H1 (cell line): ENCODE measurements at regions not wholly inside any gene's neighbourhood (a gene's known extent, or its start where the extent isn't known, plus 50 kb on each side); places are given as distances from the start of the nearest gene placed in this dataset.

Experiments used
- CTCF ChIA-PET: fragments of 300-600 bp; sonication (Branson Sonifier 250); formaldehyde crosslinking; loops from one replicate; lab custom pipeline; 2021; ENCODE audit not compliant: partially characterized antibody; lab: Charles Lee
- POLR2A ChIA-PET: fragments of 300-600 bp; sonication (Branson Sonifier 250); formaldehyde crosslinking; loops from one replicate; lab custom pipeline; 2021; ENCODE audit warnings: inconsistent platforms; ENCODE audit not compliant: partially characterized antibody; lab: Charles Lee
- DNase-seq, 2 experiments: peaks; one replicate each; pipeline versions ENCODE4 v3.0.0 to v3.0.0-alpha.2; 2010 to 2022; ENCODE audit warnings: low spot score in 2 of 2, low read depth in 1 of 2, mixed read lengths in 1 of 2
- FAIRE-seq: peaks from 2 replicates; lab custom pipeline; 2011; peaks lifted over from hg19 to GRCh38; lab: Jason Lieb, UNC
- H2AFZ ChIP-seq: 2 replicates; pipeline ENCODE4 v1.8.1; 2012; ENCODE audit warnings: low read length, inconsistent platforms
- H2AK5ac ChIP-seq: 2 replicates; pipeline ENCODE4 v1.6.1; 2013; ENCODE audit warnings: low read depth, low read length
- H2BK120ac ChIP-seq: replicated peaks from 2 replicates; pipeline ENCODE3; 2013; ENCODE audit warnings: low read depth, low read length, inconsistent platforms
- H2BK12ac ChIP-seq: 2 replicates; pipeline ENCODE4 v1.6.1; 2013; ENCODE audit warnings: low read depth, low read length
- H2BK15ac ChIP-seq: 2 replicates; pipeline ENCODE4 v1.6.1; 2013; ENCODE audit warnings: low read length
- H2BK20ac ChIP-seq: 2 replicates; pipeline ENCODE4 v1.6.1; 2013; ENCODE audit warnings: low read length
- H2BK5ac ChIP-seq: 2 replicates; pipeline ENCODE4 v1.6.1; 2013; ENCODE audit warnings: low read depth, low read length
- H3K14ac ChIP-seq: 2 replicates; pipeline ENCODE4 v1.6.1; 2013; ENCODE audit warnings: inconsistent platforms; ENCODE audit not compliant: insufficient read length
- H3K18ac ChIP-seq: 2 replicates; pipeline ENCODE4 v1.6.1; 2013; ENCODE audit warnings: low read length; ENCODE audit errors: extremely low read depth
- H3K23ac ChIP-seq: 2 replicates; pipeline ENCODE4 v1.6.1; 2013; ENCODE audit warnings: inconsistent platforms; ENCODE audit not compliant: insufficient read length
- H3K23me2 ChIP-seq: 2 replicates; pipeline ENCODE4 v1.6.1; 2013; ENCODE audit warnings: low read depth, low read length
- H3K27ac ChIP-seq: 2 replicates; pipeline ENCODE4 v1.6.1; 2011; ENCODE audit warnings: low read depth, low read length, inconsistent platforms
- H3K27me3 ChIP-seq, 4 experiments: replicated peaks in 1 of 4; 1 replicate in 1 of 4; 2 replicates in 3 of 4; pipeline versions ENCODE4 v1.6.1 to v1.8.1; 2011 to 2013; ENCODE audit warnings: low read length in 3 of 4, mild to moderate bottlenecking in 3 of 4, inconsistent platforms in 2 of 4, mixed read lengths in 2 of 4, moderate library complexity in 1 of 4; ENCODE audit not compliant: control insufficient read depth in 3 of 4, insufficient read depth in 3 of 4; ENCODE audit errors: extremely low read depth in 1 of 4
- H3K36me3 ChIP-seq, 4 experiments: 2 replicates each; pipeline versions ENCODE4 v1.6.1 to v1.8.1; 2011 to 2013; ENCODE audit warnings: mild to moderate bottlenecking in 4 of 4, low read length in 3 of 4, moderate library complexity in 2 of 4, control low read depth in 1 of 4, inconsistent platforms in 1 of 4; ENCODE audit not compliant: insufficient read depth in 4 of 4, control insufficient read depth in 2 of 4
- H3K4ac ChIP-seq: replicated peaks from 2 replicates; pipeline ENCODE3; 2013; ENCODE audit warnings: low read length, low read depth, mixed read lengths, inconsistent platforms; ENCODE audit not compliant: insufficient read length
- H3K4me1 ChIP-seq, 4 experiments: replicated peaks in 1 of 4; 1 replicate in 1 of 4; 2 replicates in 3 of 4; pipeline versions ENCODE4 v1.6.1 to v1.8.1; 2011 to 2013; ENCODE audit warnings: low read length in 3 of 4, inconsistent platforms in 2 of 4, mixed read lengths in 1 of 4; ENCODE audit not compliant: insufficient read depth in 4 of 4, control insufficient read depth in 3 of 4
- H3K4me2 ChIP-seq, 2 experiments: 2 replicates each; pipeline versions ENCODE4 v1.6.1 to v1.8.1; 2011 to 2013; ENCODE audit warnings: low read depth in 2 of 2, low read length in 2 of 2, control low read depth in 1 of 2, inconsistent platforms in 1 of 2, mild to moderate bottlenecking in 1 of 2; ENCODE audit not compliant: insufficient read depth in 1 of 2
- H3K4me3 ChIP-seq, 4 experiments: fragments of 200-600, 300-600 bp in 1 of 4; sonication (generic), shearing (Covaris generic), sonication (Bioruptor Twin) in 1 of 4; 2 replicates each; pipeline versions ENCODE4 v1.5.1 to v1.8.1; 2011 to 2016; ENCODE audit warnings: low read length in 4 of 4, low read depth in 3 of 4, control low read depth in 2 of 4, inconsistent platforms in 2 of 4, mild to moderate bottlenecking in 2 of 4, mixed read lengths in 1 of 4, moderate library complexity in 1 of 4; ENCODE audit not compliant: insufficient read depth in 2 of 4; ENCODE audit errors: extremely low read depth in 1 of 4
- H3K56ac ChIP-seq: replicated peaks from 2 replicates; pipeline ENCODE3; 2013; ENCODE audit warnings: low read depth, mild to moderate bottlenecking, mixed read lengths, low read length, inconsistent platforms; ENCODE audit not compliant: insufficient read length
- H3K79me1 ChIP-seq: 2 replicates; pipeline ENCODE4 v1.6.1; 2013; ENCODE audit warnings: low read depth, low read length, control low read depth
- H3K79me2 ChIP-seq, 2 experiments: 2 replicates each; pipeline versions ENCODE4 v1.6.1 to v1.8.1; 2012 to 2013; ENCODE audit warnings: low read length in 2 of 2, mild to moderate bottlenecking in 2 of 2, inconsistent platforms in 1 of 2; ENCODE audit not compliant: insufficient read depth in 2 of 2, control insufficient read depth in 1 of 2
- H3K9ac ChIP-seq, 4 experiments: replicated peaks in 1 of 4; 1 replicate in 1 of 4; 2 replicates in 3 of 4; pipeline versions ENCODE4 v1.6.1 to v1.8.1; 2011 to 2013; ENCODE audit warnings: low read depth in 3 of 4, low read length in 3 of 4, control low read depth in 2 of 4, mild to moderate bottlenecking in 2 of 4, moderate library complexity in 2 of 4, inconsistent platforms in 1 of 4; ENCODE audit errors: extremely low read depth in 1 of 4
- H3K9me3 ChIP-seq, 2 experiments: 2 replicates each; pipeline versions ENCODE4 v1.6.1 to v1.8.1; 2012 to 2013; ENCODE audit warnings: mild to moderate bottlenecking in 2 of 2, moderate library complexity in 2 of 2, control low read depth in 1 of 2, inconsistent platforms in 1 of 2, low read depth in 1 of 2, low read length in 1 of 2, mixed read lengths in 1 of 2; ENCODE audit not compliant: insufficient read depth in 2 of 2
- H4K20me1 ChIP-seq, 2 experiments: replicated peaks in 1 of 2; 2 replicates each; pipeline versions ENCODE3 to v1.8.1; 2011 to 2013; ENCODE audit warnings: inconsistent platforms in 2 of 2, low read length in 2 of 2, mild to moderate bottlenecking in 1 of 2; ENCODE audit not compliant: insufficient read depth in 2 of 2, control insufficient read depth in 1 of 2
- H4K5ac ChIP-seq: 2 replicates; pipeline ENCODE4 v1.6.1; 2013; ENCODE audit warnings: low read length, low read depth, mixed read lengths, inconsistent platforms; ENCODE audit not compliant: insufficient read length
- H4K8ac ChIP-seq: 2 replicates; pipeline ENCODE4 v1.8.0; 2013; ENCODE audit warnings: mild to moderate bottlenecking, moderate library complexity, low read length, inconsistent platforms; ENCODE audit not compliant: insufficient read depth; ENCODE audit errors: extremely low read depth
- H4K91ac ChIP-seq: replicated peaks from 2 replicates; pipeline ENCODE3; 2013; ENCODE audit warnings: low read length, mixed read lengths, inconsistent platforms; ENCODE audit not compliant: insufficient read length
- BRCA1 ChIP-seq: IDR thresholded peaks from 2 replicates; pipeline ENCODE4 v1.6.1; 2012; ENCODE audit warnings: low read depth, low read length, improper control_type of control experiment
- CHD1 ChIP-seq: IDR thresholded peaks from 2 replicates; pipeline ENCODE4 v1.6.1; 2012; ENCODE audit warnings: low read depth, low read length, improper control_type of control experiment
- EGR1 ChIP-seq: IDR thresholded peaks from 2 replicates; pipeline ENCODE4 v1.6.1; 2011; ENCODE audit warnings: low read depth, low read length, borderline replicate concordance
- EZH2 ChIP-seq: fragments of 200-600 bp; sonication (generic); IDR thresholded peaks from 2 replicates; pipeline ENCODE4 v1.7.1; 2012; ENCODE audit warnings: low read depth, mild to moderate bottlenecking, moderate library complexity, low read length, inconsistent platforms; ENCODE audit not compliant: severe bottlenecking
- JUN ChIP-seq: IDR thresholded peaks from 2 replicates; pipeline ENCODE4 v1.6.1; 2011; ENCODE audit warnings: low read depth, mild to moderate bottlenecking, improper control_type of control experiment, low read length
- RXRA ChIP-seq: IDR thresholded peaks from 2 replicates; pipeline ENCODE4 v1.6.1; 2011; ENCODE audit warnings: low read depth, mild to moderate bottlenecking, low read length, moderate library complexity; ENCODE audit not compliant: insufficient read depth
- SP4 ChIP-seq: IDR thresholded peaks from 2 replicates; pipeline ENCODE4 v1.6.1; 2012; ENCODE audit warnings: low read length, inconsistent platforms
- WGBS, 2 experiments: shearing (Covaris generic) in 1 of 2; methylation state at CpG; one replicate each; pipeline versions ENCODE4 v1.1.6 to v1.1.7; 2013 to 2015; ENCODE audit warnings: low lambda C conversion rate in 2 of 2, mixed read lengths in 2 of 2, inconsistent platforms in 1 of 2, low coverage in 1 of 2, missing lambda C conversion rate in 1 of 2; ENCODE audit not compliant: insufficient replicate concordance in 2 of 2, insufficient coverage in 1 of 2, insufficient read length in 1 of 2; ENCODE audit errors: extremely low coverage in 1 of 2, missing lambda C conversion rate in 1 of 2; 5-methylcytosine and 5-hydroxymethylcytosine counted together

GRCh38 chr2:143823296-143823695 is 694.1 kb downstream of the ARHGAP15 start:
- no peak overlapping the region for H3K18ac ChIP-seq
- H2AFZ ChIP-seq, result no peak overlapping the region
- H2BK12ac ChIP-seq, result no peak overlapping the region
- no peak overlapping the region for H4K8ac ChIP-seq
- H3K14ac ChIP-seq, result no peak overlapping the region
- H3K36me3 ChIP-seq, result no peaks in the 10 kb centered on the region
- H3K9me3 ChIP-seq, result no peaks in the 10 kb centered on the region
- FAIRE-seq, result no peak
- TF ChIP-seq JUN (no peak), EZH2 (no peak), RXRA (no peak), CHD1 (no peak), EGR1 (no peak), SP4 (no peak), BRCA1 (no peak)
- TF ChIP-seq, all 59 proteins: peak for 0
- no peak overlapping the region for H2BK15ac ChIP-seq
- H3K79me1 ChIP-seq, result no peaks in the 10 kb centered on the region
- no peak overlapping the region for H2BK120ac ChIP-seq
- no peak overlapping the region for H3K27ac ChIP-seq
- H3K23ac ChIP-seq, result no peak overlapping the region
- H3K4ac ChIP-seq, result no peak overlapping the region
- H3K4me2 ChIP-seq, result no peak overlapping the region
- no peak overlapping the region for H3K9ac ChIP-seq
- H3K79me2 ChIP-seq, result no peaks in the 10 kb centered on the region
- H2BK5ac ChIP-seq, result no peak overlapping the region
- H3K56ac ChIP-seq, result no peak overlapping the region
- H3K27me3 ChIP-seq, result no peaks in the 10 kb centered on the region
- no peaks in the 10 kb centered on the region for H3K23me2 ChIP-seq
- H4K91ac ChIP-seq, result no peak overlapping the region
- no peak overlapping the region for H2AK5ac ChIP-seq
- ChIA-PET CTCF (interaction anchor here (0.6 to 1.3 kb wide), 4 partner anchors 138 to 242 kb away, joined by 3 to 5 read pairs (median 3); no protein-coding TSS in a partner anchor), POLR2A (no interaction called here)
- no peak for DNase-seq
- no peak overlapping the region for H2BK20ac ChIP-seq
- 86% methylated on average over 2 of the region's 2 CpGs; no CpG with 5 or more reads in 1 of the 2 experiments for WGBS, 2 experiments
- no peaks in the 10 kb centered on the region for H4K20me1 ChIP-seq
- H3K4me1 ChIP-seq, result peaks cover 0 to 2% (median 1%) of the 10 kb centered on the region in 4 experiments; a peak in 2 of 7 replicates
- no peak overlapping the region for H3K4me3 ChIP-seq
- H4K5ac ChIP-seq, result no peak overlapping the region
